Mesenchymal stem cell (in vitro differentiated cells and primary cell): ENCODE measurements at regions not wholly inside any gene's neighbourhood (a gene's known extent, or its start where the extent isn't known, plus 50 kb on each side); places are given as distances from the start of the nearest gene placed in this dataset.
"Not testable (repeated sequence)": the region's sequence is repeated elsewhere in the genome, so short reads cannot be mapped to it uniquely, and the experiment has no call there.

ENCODE experiments used
- DNase-seq: peaks from one replicate; pipeline ENCODE4 v3.0.0-alpha.2; 2013
- H2AFZ ChIP-seq: one replicate; pipeline ENCODE4 v1.6.1; 2013; ENCODE audit warnings: low read depth, mild to moderate bottlenecking, control low read depth, inconsistent platforms, low read length, moderate library complexity
- H2AK5ac ChIP-seq: 2 replicates; pipeline ENCODE4 v1.6.1; 2013; ENCODE audit warnings: low read length, moderate library complexity, mild to moderate bottlenecking, inconsistent platforms; ENCODE audit not compliant: severe bottlenecking
- H2BK120ac ChIP-seq: one replicate; pipeline ENCODE4 v1.6.1; 2013; ENCODE audit warnings: low read depth, mild to moderate bottlenecking, inconsistent platforms, low read length, moderate library complexity
- H2BK12ac ChIP-seq, 2 experiments: one replicate each; pipeline ENCODE4 v1.6.1; 2013; ENCODE audit warnings: inconsistent platforms in 2 of 2, low read length in 2 of 2, mild to moderate bottlenecking in 2 of 2, moderate library complexity in 2 of 2, control low read depth in 1 of 2
- H2BK15ac ChIP-seq: one replicate; pipeline ENCODE4 v1.6.1; 2013; ENCODE audit warnings: mild to moderate bottlenecking, low read depth, inconsistent platforms; ENCODE audit not compliant: poor library complexity, severe bottlenecking
- H2BK5ac ChIP-seq: 2 replicates; pipeline ENCODE4 v1.6.1; 2013; ENCODE audit warnings: low read depth, mild to moderate bottlenecking, low read length, control low read depth, inconsistent platforms; ENCODE audit not compliant: poor library complexity, severe bottlenecking
- H3K14ac ChIP-seq, 2 experiments: one replicate each; pipeline ENCODE4 v1.6.1; 2013; ENCODE audit warnings: inconsistent platforms in 2 of 2, low read length in 2 of 2, control low read depth in 1 of 2, mild to moderate bottlenecking in 1 of 2, moderate library complexity in 1 of 2
- H3K18ac ChIP-seq, 2 experiments: one replicate each; pipeline ENCODE4 v1.6.1; 2013; ENCODE audit warnings: inconsistent platforms in 2 of 2, low read length in 2 of 2, control low read depth in 1 of 2, low read depth in 1 of 2, mild to moderate bottlenecking in 1 of 2
- H3K23ac ChIP-seq, 2 experiments: one replicate each; pipeline ENCODE4 v1.6.1; 2013; ENCODE audit warnings: inconsistent platforms in 2 of 2, low read length in 2 of 2, mild to moderate bottlenecking in 2 of 2, moderate library complexity in 2 of 2, control low read depth in 1 of 2
- H3K27ac ChIP-seq: 2 replicates; pipeline ENCODE4 v1.5.1; 2013; ENCODE audit warnings: mild to moderate bottlenecking, moderate library complexity, low read length, control low read depth, inconsistent platforms; ENCODE audit not compliant: poor library complexity, severe bottlenecking
- H3K27me3 ChIP-seq, 2 experiments: 2 replicates each; pipeline versions ENCODE4 v1.6.1 to v1.7.0; 2013; ENCODE audit warnings: low read length in 2 of 2, mild to moderate bottlenecking in 2 of 2, moderate library complexity in 2 of 2, control low read depth in 1 of 2, inconsistent platforms in 1 of 2; ENCODE audit not compliant: control insufficient read depth in 1 of 2, insufficient read depth in 1 of 2
- H3K36me3 ChIP-seq, 2 experiments: 2 replicates each; pipeline versions ENCODE4 v1.6.1 to v1.7.0; 2013; ENCODE audit warnings: low read length in 2 of 2, control low read depth in 1 of 2, inconsistent platforms in 1 of 2, low read depth in 1 of 2, mild to moderate bottlenecking in 1 of 2; ENCODE audit not compliant: insufficient read depth in 2 of 2, control insufficient read depth in 1 of 2
- H3K4ac ChIP-seq, 2 experiments: one replicate each; pipeline ENCODE4 v1.6.1; 2013; ENCODE audit warnings: inconsistent platforms in 2 of 2, low read length in 2 of 2, mild to moderate bottlenecking in 2 of 2, moderate library complexity in 2 of 2, control low read depth in 1 of 2, low read depth in 1 of 2
- H3K4me1 ChIP-seq: 2 replicates; pipeline ENCODE4 v1.6.1; 2013; ENCODE audit warnings: low read depth, low read length, control low read depth; ENCODE audit not compliant: control insufficient read depth, insufficient read depth
- H3K4me2 ChIP-seq: 2 replicates; pipeline ENCODE4 v1.6.1; 2013; ENCODE audit warnings: low read length, mild to moderate bottlenecking, inconsistent platforms; ENCODE audit not compliant: poor library complexity, severe bottlenecking
- H3K4me3 ChIP-seq, 2 experiments: 2 replicates each; pipeline versions ENCODE4 v1.5.1 to v1.7.0; 2013; ENCODE audit warnings: low read length in 2 of 2, mild to moderate bottlenecking in 2 of 2, control low read depth in 1 of 2, low read depth in 1 of 2; ENCODE audit not compliant: insufficient read depth in 1 of 2
- H3K79me1 ChIP-seq: replicated peaks from 2 replicates; pipeline ENCODE4 v1.6.1; 2013; ENCODE audit warnings: mild to moderate bottlenecking, control low read depth, low read length, inconsistent platforms; ENCODE audit not compliant: poor library complexity, severe bottlenecking
- H3K9ac ChIP-seq: 2 replicates; pipeline ENCODE4 v1.7.0; 2013; ENCODE audit warnings: mild to moderate bottlenecking, low read length, moderate library complexity
- H3K9me3 ChIP-seq: 2 replicates; pipeline ENCODE4 v1.7.0; 2013; ENCODE audit warnings: mild to moderate bottlenecking, low read length; ENCODE audit not compliant: control insufficient read depth
- H4K8ac ChIP-seq: one replicate; pipeline ENCODE4 v1.6.1; 2013; ENCODE audit warnings: inconsistent platforms, mild to moderate bottlenecking, low read length, moderate library complexity
- H4K91ac ChIP-seq: one replicate; pipeline ENCODE4 v1.6.1; 2013; ENCODE audit warnings: mild to moderate bottlenecking, low read length, inconsistent platforms
- WGBS: methylation state at CpG from one replicate; pipeline ENCODE4 v1.1.7; 2013; ENCODE audit warnings: mixed read lengths; 5-methylcytosine and 5-hydroxymethylcytosine counted together

GRCh38 chr5:176060472-176061268 lies 92.6 kb upstream of the THOC3 start:
- not testable (repeated sequence) for H2AK5ac ChIP-seq, H4K91ac ChIP-seq, H2AFZ ChIP-seq, H2BK120ac ChIP-seq, H3K23ac ChIP-seq, H3K9me3 ChIP-seq, H2BK5ac ChIP-seq, H3K27me3 ChIP-seq, DNase-seq, H3K4ac ChIP-seq, H4K8ac ChIP-seq, H3K27ac ChIP-seq, H3K4me2 ChIP-seq, H2BK12ac ChIP-seq, H3K14ac ChIP-seq, H3K4me3 ChIP-seq, H3K79me1 ChIP-seq, H2BK15ac ChIP-seq, H3K36me3 ChIP-seq, H3K4me1 ChIP-seq, H3K18ac ChIP-seq, H3K9ac ChIP-seq
- no CpG with 5 or more reads among the region's 65 CpGs for WGBS

GRCh38 chr5:176061269-176061622 lies 93.1 kb upstream of the THOC3 start:
- H4K91ac ChIP-seq, H2BK5ac ChIP-seq, H3K9me3 ChIP-seq, H3K79me1 ChIP-seq, H3K4me1 ChIP-seq, H2AK5ac ChIP-seq, H4K8ac ChIP-seq, H2BK120ac ChIP-seq, H3K4me3 ChIP-seq, H2AFZ ChIP-seq, H3K27ac ChIP-seq, H3K4me2 ChIP-seq, H2BK15ac ChIP-seq, H3K14ac ChIP-seq, H3K23ac ChIP-seq, H3K9ac ChIP-seq, DNase-seq, H3K4ac ChIP-seq, H3K36me3 ChIP-seq, H3K27me3 ChIP-seq, H2BK12ac ChIP-seq, H3K18ac ChIP-seq: not testable (repeated sequence)
- 91% methylated on average over 22 of the region's 30 CpGs for WGBS

GRCh38 chr5:176061660-176062059 lies 93.5 kb upstream of the THOC3 start:
- H2AK5ac ChIP-seq, H3K27me3 ChIP-seq, H4K8ac ChIP-seq, H3K4me1 ChIP-seq, H4K91ac ChIP-seq, DNase-seq, H2BK15ac ChIP-seq, H3K14ac ChIP-seq, H3K4ac ChIP-seq, H2BK12ac ChIP-seq, H3K27ac ChIP-seq, H3K4me2 ChIP-seq, H3K9ac ChIP-seq, H2BK5ac ChIP-seq, H3K9me3 ChIP-seq, H3K18ac ChIP-seq, H3K79me1 ChIP-seq, H2AFZ ChIP-seq, H3K23ac ChIP-seq, H2BK120ac ChIP-seq, H3K36me3 ChIP-seq, H3K4me3 ChIP-seq: not testable (repeated sequence)
- WGBS = no CpG with 5 or more reads among the region's 21 CpGs

- not testable (repeated sequence) for H2BK15ac ChIP-seq, H2BK5ac ChIP-seq, H3K9ac ChIP-seq, H2AK5ac ChIP-seq, H2AFZ ChIP-seq, H3K4me3 ChIP-seq, H3K23ac ChIP-seq, H2BK120ac ChIP-seq, H3K9me3 ChIP-seq, H3K14ac ChIP-seq, H3K4me2 ChIP-seq, DNase-seq, H2BK12ac ChIP-seq, H3K79me1 ChIP-seq, H4K91ac ChIP-seq, H4K8ac ChIP-seq, H3K4ac ChIP-seq, H3K4me1 ChIP-seq, H3K18ac ChIP-seq, H3K27ac ChIP-seq, H3K27me3 ChIP-seq, H3K36me3 ChIP-seq
- WGBS = no CpG with 5 or more reads among the region's 5 CpGs
Observed at GRCh38 chr5:176066262-176066945, 98.3 kb upstream of the THOC3 start.
